ENCODE measurements at regions not wholly inside any gene's neighbourhood (a gene's known extent, or its start where the extent isn't known, plus 50 kb on each side); places are given as distances from the start of the nearest gene placed in this dataset.

DNA sequence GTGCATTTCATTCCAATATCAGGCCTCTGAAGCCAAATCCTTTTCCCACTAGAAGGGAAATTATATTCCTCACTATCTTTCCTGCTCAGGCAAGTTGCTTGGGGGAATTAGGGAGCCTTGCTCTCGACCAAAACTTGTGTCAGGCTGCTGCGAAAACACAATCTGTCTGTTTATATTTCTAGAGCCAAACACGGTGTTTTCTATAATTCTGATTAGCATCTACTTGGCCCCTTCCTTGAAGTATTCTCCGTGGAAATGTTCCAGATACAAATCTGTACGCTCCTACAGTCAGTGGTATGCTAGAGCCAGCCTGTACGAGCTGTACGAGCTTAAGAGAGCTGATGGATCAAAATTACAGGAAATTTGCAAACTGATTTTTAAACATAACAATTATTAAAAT, 299.3 kb upstream of the SALL1 start:
- Histone ChIP-seq H3K27ac (no peak overlapping the region), H3K9ac (no peak overlapping the region), H3K9me3 (ENCODE audit: control insufficient read depth, low read length) (no peaks in the 10 kb centered on the region), H3K27me3 (ENCODE audit: control insufficient read depth, insufficient read depth, low read length) (no peaks in the 10 kb centered on the region), H2AFZ (peak overlapping the region; percentile 72), H3K36me3 (ENCODE audit: control insufficient read depth, insufficient read depth, low read length) (no peaks in the 10 kb centered on the region), H3K4me3 (ENCODE audit: low read depth, low read length) (no peak overlapping the region), H3K4me2 (ENCODE audit: low read length) (peak overlapping the region; percentile 34), H3K79me2 (no peaks in the 10 kb centered on the region), H3K4me1 (peaks cover 6% of the 10 kb centered on the region)
- TF ChIP-seq, protein P1, sequence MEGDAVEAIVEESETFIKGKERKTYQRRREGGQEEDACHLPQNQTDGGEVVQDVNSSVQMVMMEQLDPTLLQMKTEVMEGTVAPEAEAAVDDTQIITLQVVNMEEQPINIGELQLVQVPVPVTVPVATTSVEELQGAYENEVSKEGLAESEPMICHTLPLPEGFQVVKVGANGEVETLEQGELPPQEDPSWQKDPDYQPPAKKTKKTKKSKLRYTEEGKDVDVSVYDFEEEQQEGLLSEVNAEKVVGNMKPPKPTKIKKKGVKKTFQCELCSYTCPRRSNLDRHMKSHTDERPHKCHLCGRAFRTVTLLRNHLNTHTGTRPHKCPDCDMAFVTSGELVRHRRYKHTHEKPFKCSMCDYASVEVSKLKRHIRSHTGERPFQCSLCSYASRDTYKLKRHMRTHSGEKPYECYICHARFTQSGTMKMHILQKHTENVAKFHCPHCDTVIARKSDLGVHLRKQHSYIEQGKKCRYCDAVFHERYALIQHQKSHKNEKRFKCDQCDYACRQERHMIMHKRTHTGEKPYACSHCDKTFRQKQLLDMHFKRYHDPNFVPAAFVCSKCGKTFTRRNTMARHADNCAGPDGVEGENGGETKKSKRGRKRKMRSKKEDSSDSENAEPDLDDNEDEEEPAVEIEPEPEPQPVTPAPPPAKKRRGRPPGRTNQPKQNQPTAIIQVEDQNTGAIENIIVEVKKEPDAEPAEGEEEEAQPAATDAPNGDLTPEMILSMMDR (IDR thresholded peaks at IDR 0.05): no peak

DNA sequence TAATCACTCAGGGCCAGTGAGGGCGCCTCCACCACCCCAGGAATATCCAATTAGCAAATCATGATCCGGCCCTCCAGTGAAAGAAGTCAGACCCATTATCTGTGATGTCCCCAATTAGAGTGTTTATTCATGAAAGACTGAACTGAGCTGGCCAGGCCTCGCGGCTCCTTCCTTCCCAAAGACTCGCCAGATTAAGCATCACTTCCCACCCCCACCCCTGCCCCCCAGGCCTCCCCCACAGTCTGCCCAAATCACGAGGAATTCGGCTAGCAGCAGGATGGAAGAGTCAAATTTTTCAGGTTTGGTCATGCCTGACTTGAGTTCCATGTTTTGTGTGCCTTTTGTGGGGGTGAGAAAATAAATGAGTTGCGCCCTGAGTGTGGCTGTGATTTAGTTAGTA, 298.4 kb upstream of the SALL1 start:
- TF ChIP-seq, protein P1 (IDR thresholded peaks at IDR 0.05): no peak
- peak overlapping the region; percentile 34 for H3K4me2 ChIP-seq (ENCODE audit: low read length)

DNA sequence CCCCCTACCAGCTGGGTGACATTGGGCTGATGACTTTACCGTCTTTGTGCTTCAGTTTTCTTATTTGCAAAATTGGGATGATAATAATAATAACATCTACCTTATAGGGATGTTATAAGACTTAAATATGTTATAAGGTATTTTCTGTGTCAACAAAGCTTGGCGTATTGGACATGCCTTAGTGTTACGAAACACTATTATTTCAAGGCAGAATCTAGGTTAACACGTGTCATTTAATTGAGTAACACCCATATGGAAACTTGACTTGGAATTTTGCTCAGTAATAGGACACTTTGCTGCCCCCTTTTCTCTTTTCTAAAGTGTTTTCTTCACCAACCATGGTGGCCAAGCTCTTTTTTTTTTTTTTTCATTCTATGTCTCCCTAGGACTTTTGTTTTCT, 294.2 kb upstream of the SALL1 start:
- H3K9me3 ChIP-seq (ENCODE audit: control insufficient read depth, low read length): no peaks in the 10 kb centered on the region
- no peak overlapping the region for H3K4me2 ChIP-seq (ENCODE audit: low read length)
- no peak overlapping the region for H3K9ac ChIP-seq
- no peaks in the 10 kb centered on the region for H3K79me2 ChIP-seq
- H3K36me3 ChIP-seq (ENCODE audit: control insufficient read depth, insufficient read depth, low read length): no peaks in the 10 kb centered on the region
- H3K27me3 ChIP-seq (ENCODE audit: control insufficient read depth, insufficient read depth, low read length): no peaks in the 10 kb centered on the region
- peaks cover 2% of the 10 kb centered on the region for H3K4me1 ChIP-seq
- H3K27ac ChIP-seq: no peak overlapping the region
- TF ChIP-seq, protein P1 (IDR thresholded peaks at IDR 0.05): no peak
- no peak overlapping the region for H3K4me3 ChIP-seq (ENCODE audit: low read depth, low read length)
- H2AFZ ChIP-seq: no peak overlapping the region

More for the DNA sequence above, 298.4 kb upstream of the SALL1 start:
- Histone ChIP-seq H2AFZ (peak overlapping the region; percentile 21), H3K36me3 (ENCODE audit: control insufficient read depth, insufficient read depth, low read length) (no peaks in the 10 kb centered on the region), H3K27ac (no peak overlapping the region), H3K4me1 (peaks cover 6% of the 10 kb centered on the region), H3K27me3 (ENCODE audit: control insufficient read depth, insufficient read depth, low read length) (no peaks in the 10 kb centered on the region), H3K9me3 (ENCODE audit: control insufficient read depth, low read length) (no peaks in the 10 kb centered on the region), H3K9ac (no peak overlapping the region), H3K79me2 (no peaks in the 10 kb centered on the region), H3K4me3 (ENCODE audit: low read depth, low read length) (no peak overlapping the region)

DNA sequence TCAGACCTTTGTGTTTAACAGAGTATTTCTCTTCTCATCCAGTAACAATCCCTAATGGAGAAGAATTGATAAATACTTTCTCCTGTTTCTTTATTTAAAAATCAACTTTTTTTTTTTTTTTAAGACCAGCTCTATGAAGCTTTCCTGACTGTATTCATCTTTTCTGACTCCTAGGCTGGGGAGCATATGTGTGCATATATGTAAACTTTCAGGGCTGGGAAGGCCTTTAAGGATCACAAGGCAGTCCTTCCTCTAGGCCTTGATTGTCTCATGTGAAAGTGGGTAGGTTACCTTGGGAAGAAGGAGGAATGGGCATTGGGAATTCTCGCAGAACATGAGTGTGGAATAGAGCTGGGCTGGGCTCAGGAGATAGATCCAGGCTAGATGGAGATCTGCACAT, 292.9 kb upstream of the SALL1 start:
- Histone ChIP-seq H3K27ac (no peak overlapping the region), H3K4me3 (ENCODE audit: low read depth, low read length) (no peak overlapping the region), H3K36me3 (ENCODE audit: control insufficient read depth, insufficient read depth, low read length) (no peaks in the 10 kb centered on the region), H2AFZ (no peak overlapping the region), H3K9me3 (ENCODE audit: control insufficient read depth, low read length) (no peaks in the 10 kb centered on the region), H3K79me2 (no peaks in the 10 kb centered on the region), H3K9ac (no peak overlapping the region), H3K27me3 (ENCODE audit: control insufficient read depth, insufficient read depth, low read length) (no peaks in the 10 kb centered on the region), H3K4me1 (no peaks in the 10 kb centered on the region), H3K4me2 (ENCODE audit: low read length) (no peak overlapping the region)
- TF ChIP-seq, protein P1 (IDR thresholded peaks at IDR 0.05): no peak

DNA sequence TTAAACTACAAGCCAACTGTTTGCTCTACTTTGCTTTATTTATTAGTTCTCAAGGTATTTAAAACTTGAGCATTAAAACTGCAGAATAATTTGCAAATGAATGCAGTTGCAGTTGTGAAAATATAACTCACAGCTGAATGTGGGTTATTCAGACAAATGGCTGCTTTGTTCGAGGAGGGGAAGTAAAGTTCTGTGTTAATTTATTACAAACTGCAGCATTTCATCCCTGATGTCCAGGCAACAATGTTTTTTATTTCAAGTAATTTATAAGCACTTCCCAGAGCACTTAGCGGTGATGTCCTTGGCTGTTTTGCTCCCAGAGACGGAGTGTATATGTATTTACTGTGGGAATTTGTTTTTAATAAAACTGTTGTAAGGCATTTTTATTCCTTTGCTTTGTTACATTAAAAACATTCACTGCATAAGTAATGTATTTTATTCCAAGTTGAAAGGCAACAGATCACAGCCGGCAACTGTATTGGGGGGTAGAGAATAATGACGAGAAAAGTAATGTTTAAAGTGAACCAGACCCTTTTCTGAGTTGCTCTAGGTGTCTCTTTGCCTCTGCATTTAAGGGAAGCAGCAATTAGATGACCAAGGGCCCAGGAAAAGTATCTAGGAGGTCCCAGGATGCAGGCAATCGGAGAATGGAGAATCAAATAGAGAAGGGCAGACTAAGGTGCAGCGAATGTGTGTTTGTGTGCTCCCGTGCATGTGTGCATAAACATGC, 291.2 kb upstream of the SALL1 start:
- no peaks in the 10 kb centered on the region for H3K9me3 ChIP-seq (ENCODE audit: control insufficient read depth, low read length)
- H3K36me3 ChIP-seq (ENCODE audit: control insufficient read depth, insufficient read depth, low read length): no peaks in the 10 kb centered on the region
- no peak overlapping the region for H3K9ac ChIP-seq
- H3K4me3 ChIP-seq (ENCODE audit: low read depth, low read length): no peak overlapping the region
- no peak overlapping the region for H2AFZ ChIP-seq
- H3K4me2 ChIP-seq (ENCODE audit: low read length): no peak overlapping the region
- no peaks in the 10 kb centered on the region for H3K79me2 ChIP-seq
- H3K4me1 ChIP-seq: no peaks in the 10 kb centered on the region
- no peaks in the 10 kb centered on the region for H3K27me3 ChIP-seq (ENCODE audit: control insufficient read depth, insufficient read depth, low read length)
- H3K27ac ChIP-seq: no peak overlapping the region
- TF ChIP-seq, protein P1 (IDR thresholded peaks at IDR 0.05): no peak
